GM13977 (cell line): ENCODE measurements at regions not wholly inside any gene's neighbourhood (a gene's known extent, or its start where the extent isn't known, plus 50 kb on each side); places are given as distances from the start of the nearest gene placed in this dataset.
"Not testable (repeated sequence)": the region's sequence is repeated elsewhere in the genome, so short reads cannot be mapped to it uniquely, and the experiment has no call there.

ENCODE experiments used
- DNase-seq: peaks from one replicate; pipeline ENCODE4 v3.0.0; 2012; ENCODE audit warnings: low spot score
- in situ Hi-C: fragments of 300-500 bp; cut with MboI; formaldehyde crosslinking; loops from one replicate; pipeline ENCODE4 v1.12.0; 2022; ENCODE audit warnings: low sequenced_read_pairs, low pct_unique_long_range_greater_than_20kb, mixed read lengths, inconsistent platforms; ENCODE audit not compliant: unreplicated experiment
- TF ChIP-seq, protein P1 (sequence below): IDR thresholded peaks from 2 replicates; pipeline ENCODE4 v1.5.1; 2012; ENCODE audit warnings: mild to moderate bottlenecking, control low read depth; ENCODE audit not compliant: insufficient read depth; ENCODE audit errors: extremely low read depth, missing control alignments

DNA sequence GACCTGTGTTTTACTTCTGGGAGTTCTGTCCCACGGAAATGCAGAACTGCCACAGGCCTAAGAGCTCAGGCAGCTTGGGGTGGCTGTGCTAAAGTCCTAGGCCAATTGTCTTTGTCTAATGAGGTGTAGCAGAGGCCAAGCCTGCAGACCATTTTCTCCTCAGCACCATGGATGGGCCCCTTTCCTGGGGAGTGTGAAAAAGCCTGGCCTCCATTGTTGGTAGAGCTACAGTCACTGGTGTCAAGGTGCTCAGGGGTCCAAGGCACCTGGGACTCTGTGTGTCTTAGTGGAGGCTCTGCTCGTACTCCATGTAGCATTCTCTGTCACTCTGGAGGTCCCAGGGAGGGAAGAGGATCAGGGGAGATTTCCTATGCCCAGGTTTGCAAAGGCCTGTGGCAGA, 329.6 kb downstream of the SLITRK5 start:
- DNase-seq = no peak
- TF ChIP-seq, protein P1, sequence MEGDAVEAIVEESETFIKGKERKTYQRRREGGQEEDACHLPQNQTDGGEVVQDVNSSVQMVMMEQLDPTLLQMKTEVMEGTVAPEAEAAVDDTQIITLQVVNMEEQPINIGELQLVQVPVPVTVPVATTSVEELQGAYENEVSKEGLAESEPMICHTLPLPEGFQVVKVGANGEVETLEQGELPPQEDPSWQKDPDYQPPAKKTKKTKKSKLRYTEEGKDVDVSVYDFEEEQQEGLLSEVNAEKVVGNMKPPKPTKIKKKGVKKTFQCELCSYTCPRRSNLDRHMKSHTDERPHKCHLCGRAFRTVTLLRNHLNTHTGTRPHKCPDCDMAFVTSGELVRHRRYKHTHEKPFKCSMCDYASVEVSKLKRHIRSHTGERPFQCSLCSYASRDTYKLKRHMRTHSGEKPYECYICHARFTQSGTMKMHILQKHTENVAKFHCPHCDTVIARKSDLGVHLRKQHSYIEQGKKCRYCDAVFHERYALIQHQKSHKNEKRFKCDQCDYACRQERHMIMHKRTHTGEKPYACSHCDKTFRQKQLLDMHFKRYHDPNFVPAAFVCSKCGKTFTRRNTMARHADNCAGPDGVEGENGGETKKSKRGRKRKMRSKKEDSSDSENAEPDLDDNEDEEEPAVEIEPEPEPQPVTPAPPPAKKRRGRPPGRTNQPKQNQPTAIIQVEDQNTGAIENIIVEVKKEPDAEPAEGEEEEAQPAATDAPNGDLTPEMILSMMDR = no peak
- in situ Hi-C loops = no loop called here

DNA sequence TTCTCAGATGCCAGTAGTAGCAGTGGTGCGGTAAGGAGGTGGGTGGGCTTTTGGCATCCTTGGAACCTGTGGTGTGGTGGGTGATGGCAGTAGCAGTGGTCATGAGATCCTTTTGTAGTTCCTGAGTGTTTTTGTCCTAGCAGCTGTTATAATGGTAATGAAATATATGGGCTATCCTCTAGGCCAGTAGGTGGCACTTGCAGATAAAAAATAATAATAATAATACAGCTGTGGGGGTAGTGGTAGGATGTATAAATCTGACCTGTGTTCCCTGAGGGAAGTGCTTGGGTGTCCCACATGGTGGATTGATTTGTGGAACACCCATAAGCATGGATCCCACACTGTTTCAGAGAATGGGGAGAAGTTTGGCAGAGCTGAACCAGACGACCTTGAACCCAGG, 334.0 kb downstream of the SLITRK5 start:
- no peak for DNase-seq
- TF ChIP-seq, protein P1 = no peak
- in situ Hi-C loops = no loop called here

DNA sequence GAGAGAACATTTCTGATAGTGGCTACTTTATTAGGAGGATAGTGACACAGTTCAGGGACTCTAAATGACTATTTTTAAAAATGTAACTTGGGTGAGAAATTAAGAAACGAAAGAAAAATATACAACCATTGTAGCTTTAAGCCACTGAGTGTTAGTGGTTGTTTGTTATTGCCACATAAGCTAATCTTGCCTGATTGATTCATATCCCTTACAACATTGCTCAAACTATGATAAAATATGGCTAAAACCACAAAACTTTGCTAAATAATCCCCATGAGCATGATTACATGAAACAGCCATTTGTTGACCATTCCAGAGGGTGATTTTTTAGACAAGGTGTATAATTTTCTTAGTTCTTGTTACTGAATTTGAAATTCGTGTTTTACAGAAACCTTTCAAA, 343.4 kb downstream of the SLITRK5 start:
- TF ChIP-seq, protein P1 = no peak
- no peak for DNase-seq
- in situ Hi-C loops = no loop called here

DNA sequence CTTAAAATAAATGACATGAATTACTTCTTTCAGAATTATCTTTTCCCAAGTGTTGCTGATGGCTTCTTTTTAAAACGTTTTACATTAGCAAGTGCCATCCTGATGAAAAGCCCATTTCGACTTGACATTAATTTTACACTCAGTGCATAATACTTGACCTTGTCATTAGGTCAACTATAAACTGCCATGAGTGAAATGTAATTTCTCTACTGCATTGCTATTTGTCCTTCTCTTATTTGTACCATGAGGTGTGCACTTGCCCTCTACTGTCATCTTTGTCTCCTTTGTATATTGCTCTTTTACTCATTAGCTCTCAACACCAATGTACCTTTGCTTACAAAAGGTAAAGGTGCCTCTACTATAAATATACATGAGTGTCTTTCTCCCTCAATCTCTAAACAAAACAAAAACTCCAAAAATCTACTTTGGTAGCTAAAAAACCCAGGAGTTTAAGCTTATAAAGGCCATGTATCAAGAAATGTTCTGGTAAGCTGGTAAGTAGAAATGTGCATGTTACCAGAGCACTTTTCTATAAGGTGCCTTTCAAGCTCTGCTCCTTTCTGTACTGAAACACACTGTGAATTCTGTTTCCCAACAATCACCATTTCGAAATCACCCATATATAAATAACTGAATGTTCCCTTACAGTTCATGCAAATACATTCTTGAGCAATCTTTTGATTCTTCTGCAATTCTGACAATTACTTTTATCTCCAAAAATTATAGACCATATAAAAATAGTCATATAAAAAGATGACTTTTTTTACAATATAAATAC, 351.4 kb downstream of the SLITRK5 start:
- TF ChIP-seq, protein P1 = no peak
- DNase-seq = no peak
- in situ Hi-C loops = no loop called here

DNA sequence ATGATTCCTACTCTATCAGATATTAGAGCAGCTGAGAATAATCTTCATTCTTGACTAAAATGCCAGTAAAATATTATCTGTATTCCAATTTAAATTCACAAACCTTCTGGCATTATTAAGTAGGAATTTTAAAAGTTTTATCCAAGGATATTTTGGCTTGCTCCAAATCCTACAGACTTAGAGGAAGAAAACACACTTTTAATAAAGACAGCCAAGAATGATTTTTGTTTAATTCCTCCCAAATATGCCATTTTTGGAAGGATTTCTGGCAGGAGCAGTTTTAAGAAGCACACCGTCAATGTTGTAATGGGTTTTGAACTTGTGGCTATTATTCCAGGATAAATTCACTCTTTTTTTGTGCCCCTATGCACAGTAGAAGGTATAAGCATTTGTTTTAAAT, 355.1 kb downstream of the SLITRK5 start:
- in situ Hi-C loops = no loop called here
- no peak for DNase-seq
- TF ChIP-seq, protein P1 = no peak

DNA sequence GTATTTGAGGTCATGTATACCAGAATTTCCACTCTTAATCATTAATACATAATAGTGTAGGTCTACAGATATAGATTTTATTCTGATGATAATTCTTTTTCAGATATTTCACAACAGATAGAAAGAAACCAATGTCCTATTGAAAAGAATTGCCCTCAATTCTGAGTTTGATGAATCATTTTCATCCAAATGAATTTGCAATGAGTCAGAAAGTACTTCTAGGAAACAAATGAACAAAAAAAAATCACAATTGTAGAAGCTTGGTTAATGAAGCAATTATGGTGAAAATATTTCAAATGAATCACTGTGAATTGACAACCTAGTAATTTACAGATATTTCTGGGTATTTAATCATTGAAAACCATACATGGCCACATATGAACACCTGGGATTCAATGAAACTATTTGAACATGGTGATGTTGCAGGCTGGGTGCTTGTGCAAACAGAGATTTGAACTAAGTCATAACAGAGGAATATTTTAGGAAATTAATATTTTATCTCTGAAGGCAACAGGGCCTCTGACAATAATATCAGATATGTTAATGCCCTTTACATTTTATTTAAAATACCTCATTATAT, 360.9 kb downstream of the SLITRK5 start:
- in situ Hi-C loops = no loop called here
- no peak for DNase-seq
- TF ChIP-seq, protein P1 = no peak

DNA sequence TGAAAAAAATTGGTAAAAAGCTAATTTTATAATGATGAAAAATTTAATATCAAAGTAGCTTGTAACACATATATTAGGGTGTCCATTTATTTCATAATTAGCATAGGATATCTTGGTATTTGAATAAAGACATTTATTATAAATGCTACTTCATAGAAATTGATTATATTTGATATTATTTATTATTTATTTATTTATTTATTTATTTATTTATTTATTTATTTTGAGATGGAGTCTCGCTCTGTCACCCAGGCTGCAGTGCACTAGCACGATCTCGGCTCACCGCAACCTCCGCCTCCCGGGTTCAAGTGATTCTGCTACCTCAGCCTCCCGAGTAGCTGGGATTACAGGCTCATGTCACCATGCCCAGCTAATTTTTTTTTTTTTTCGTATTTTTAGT, 365.0 kb downstream of the SLITRK5 start:
- in situ Hi-C loops, DNase-seq: not testable (repeated sequence)
